ENCODE measurements at regions not wholly inside any gene's neighbourhood (a gene's known extent, or its start where the extent isn't known, plus 50 kb on each side); places are given as distances from the start of the nearest gene placed in this dataset.

GRCh38 chr7:136142583-136142982, 165.4 kb upstream of the MTPN start:
- Histone ChIP-seq H4K8ac (replicated peaks; ENCODE audit: insufficient read length, low read depth, low read length) (no peak overlapping the region), H3K23ac (ENCODE audit: insufficient read length, low read depth, low read length) (no peak overlapping the region), H3K14ac (ENCODE audit: insufficient read depth, low read length) (no peak overlapping the region), H4K20me1 (ENCODE audit: control insufficient read depth, insufficient read depth, insufficient read length) (no peaks in the 10 kb centered on the region), H3K79me2 (ENCODE audit: insufficient read depth, low read length) (no peaks in the 10 kb centered on the region), H2BK12ac (ENCODE audit: insufficient read length, low read depth, low read length) (no peak overlapping the region), H3K9me3 (ENCODE audit: control insufficient read depth, low read depth, low read length) (no peaks in the 10 kb centered on the region), H2BK120ac (ENCODE audit: low read depth, low read length, poor library complexity, severe bottlenecking) (no peak overlapping the region), H3K27ac (ENCODE audit: insufficient read length, low read depth, low read length) (no peak overlapping the region), H3K27me3 (ENCODE audit: insufficient read depth, low read length) (no peaks in the 10 kb centered on the region), H4K91ac (ENCODE audit: insufficient read length, low read depth, low read length) (no peak overlapping the region), H3K4ac (ENCODE audit: low read depth, low read length) (no peak overlapping the region), H3K23me2 (ENCODE audit: insufficient read length, low read depth, low read length, poor library complexity, severe bottlenecking) (no peaks in the 10 kb centered on the region), H3K79me1 (ENCODE audit: insufficient read depth, low read depth, low read length, poor library complexity, severe bottlenecking) (no peaks in the 10 kb centered on the region), H3K18ac (ENCODE audit: insufficient read length, low read depth, low read length) (no peak overlapping the region), H2BK15ac (ENCODE audit: low read depth, low read length) (no peak overlapping the region), H3K4me1 (ENCODE audit: insufficient read depth, low read length) (no peaks in the 10 kb centered on the region), H2AK5ac (ENCODE audit: insufficient read length, low read length) (no peak overlapping the region), H4K5ac (ENCODE audit: insufficient read length, low read depth, low read length) (no peak overlapping the region), H3T11ph (ENCODE audit: low read length) (no peak overlapping the region), H3K9ac (ENCODE audit: extremely low read depth, insufficient read length, low read length) (no peak overlapping the region), H3K56ac (ENCODE audit: insufficient read length, low read depth, low read length) (no peak overlapping the region), H2BK5ac (ENCODE audit: insufficient read length, low read length) (no peak overlapping the region), H2AFZ (ENCODE audit: low read length) (no peak overlapping the region), H2BK20ac (ENCODE audit: low read depth, low read length, poor library complexity, severe bottlenecking) (no peak overlapping the region), H3K4me2 (ENCODE audit: insufficient read depth, insufficient read length, low read length) (no peak overlapping the region)
- Mint-ChIP-seq H3K4me1 (no peaks in the 10 kb centered on the region), H3K9me3 (no peaks in the 10 kb centered on the region), H3K27me3 (ENCODE audit: low read depth) (no peaks in the 10 kb centered on the region; the same call in none of the 2 replicates), H3K4me3 (no peak overlapping the region), H3K36me3 (ENCODE audit: insufficient read depth in 1 of 3, low read depth in 3 of 3) (no peaks in the 10 kb centered on the region), H3K27ac (no peak overlapping the region)
- no peak for DNase-seq
- no peak for TF ChIP-seq CTCF (conservative IDR thresholded peaks at IDR 0.05)
- WGBS (ENCODE audit: extremely low coverage, insufficient read length, low lambda C conversion rate) = no CpG with 5 or more reads among the region's 2 CpGs
